ENCODE measurements at regions not wholly inside any gene's neighbourhood (a gene's known extent, or its start where the extent isn't known, plus 50 kb on each side); places are given as distances from the start of the nearest gene placed in this dataset.

- CTCF ChIA-PET = no interaction called here
- POLR2A ChIA-PET = no interaction called here
Observed at GRCh38 chr6:15792842-15793241, 130.0 kb upstream of the DTNBP1 start.

GRCh38 chr6:15791448-15792181 lies 128.8 kb upstream of the DTNBP1 start:
- ChIA-PET POLR2A (no interaction called here), CTCF (no interaction called here)

- POLR2A ChIA-PET = no interaction called here
- CTCF ChIA-PET = no interaction called here
Observed at GRCh38 chr6:15790116-15790515, 127.3 kb upstream of the DTNBP1 start.

- ChIA-PET POLR2A (no interaction called here), CTCF (no interaction called here)
Observed at GRCh38 chr6:15786846-15787245, 124.0 kb upstream of the DTNBP1 start.

GRCh38 chr6:15783484-15783883 lies 120.7 kb upstream of the DTNBP1 start:
- ChIA-PET POLR2A (no interaction called here), CTCF (no interaction called here)

- POLR2A ChIA-PET = no interaction called here
- CTCF ChIA-PET = no interaction called here
Observed at GRCh38 chr6:15781890-15782289, 119.1 kb upstream of the DTNBP1 start.

- ChIA-PET CTCF (interaction anchor here (0.9 kb wide), 1 partner anchor 10 kb away, joined by 3 read pairs; no protein-coding TSS in a partner anchor), POLR2A (no interaction called here)
Observed at GRCh38 chr6:15781333-15781732, 118.5 kb upstream of the DTNBP1 start.

- CTCF ChIA-PET = interaction anchor here (0.9 kb wide), 1 partner anchor 9 kb away, joined by 3 read pairs; no protein-coding TSS in a partner anchor
Observed at GRCh38 chr6:15780437-15780836, 117.6 kb upstream of the DTNBP1 start.

GRCh38 chr6:15779726-15780125 lies 116.9 kb upstream of the DTNBP1 start:
- ChIA-PET CTCF (interaction anchor here (1.0 kb wide), 1 partner anchor 20 kb away, joined by 4 read pairs; no protein-coding TSS in a partner anchor), POLR2A (no interaction called here)

More at GRCh38 chr6:15780437-15780836, 117.6 kb upstream of the DTNBP1 start:
- POLR2A ChIA-PET = no interaction called here

GRCh38 chr6:15776458-15776980 lies 113.7 kb upstream of the DTNBP1 start:
- ChIA-PET POLR2A (no interaction called here), CTCF (interaction anchor here (0.9 kb wide), 1 partner anchor 199 kb away, joined by 3 read pairs; no protein-coding TSS in a partner anchor)

GRCh38 chr6:15775741-15776140 lies 112.9 kb upstream of the DTNBP1 start:
- ChIA-PET CTCF (interaction anchor here (0.9 kb wide), 1 partner anchor 200 kb away, joined by 3 read pairs; no protein-coding TSS in a partner anchor), POLR2A (no interaction called here)

- CTCF ChIA-PET = no interaction called here
- POLR2A ChIA-PET = no interaction called here
Observed at GRCh38 chr6:15775076-15775634, 112.3 kb upstream of the DTNBP1 start.

- ChIA-PET POLR2A (no interaction called here), CTCF (interaction anchor here (0.9 kb wide), 1 partner anchor 82 kb away, joined by 3 read pairs; no protein-coding TSS in a partner anchor)
Observed at GRCh38 chr6:15773806-15774410, 111.1 kb upstream of the DTNBP1 start.

- CTCF ChIA-PET = interaction anchor here (0.9 to 1.3 kb wide), 2 partner anchors 11 to 79 kb away, joined by 3 read pairs; no protein-coding TSS in a partner anchor
- POLR2A ChIA-PET = interaction anchor here (0.5 kb wide), 1 partner anchor 833 kb away, joined by 3 read pairs; no protein-coding TSS in a partner anchor
Observed at GRCh38 chr6:15770347-15771143, 107.7 kb upstream of the DTNBP1 start.

- POLR2A ChIA-PET = no interaction called here
- CTCF ChIA-PET = no interaction called here
Observed at GRCh38 chr6:15769511-15770018, 106.7 kb upstream of the DTNBP1 start.

GRCh38 chr6:15768999-15769398 lies 106.2 kb upstream of the DTNBP1 start:
- ChIA-PET POLR2A (no interaction called here), CTCF (no interaction called here)

- CTCF ChIA-PET = no interaction called here
- POLR2A ChIA-PET = no interaction called here
Observed at GRCh38 chr6:15763837-15764236, 101.0 kb upstream of the DTNBP1 start.

- CTCF ChIA-PET = no interaction called here
- POLR2A ChIA-PET = no interaction called here
Observed at GRCh38 chr6:15763364-15763763, 100.5 kb upstream of the DTNBP1 start.

GRCh38 chr6:15761045-15761502 lies 98.2 kb upstream of the DTNBP1 start:
- ChIA-PET POLR2A (no interaction called here), CTCF (no interaction called here)

Data from activated CD8-positive, alpha-beta memory T cell treated with anti-CD3 and anti-CD28 coated beads for 36 hours (primary cell).